Activated CD4-positive, alpha-beta T cell treated with anti-CD3 and anti-CD28 coated beads for 24 hours (primary cell): ENCODE measurements at regions not wholly inside any gene's neighbourhood (a gene's known extent, or its start where the extent isn't known, plus 50 kb on each side); places are given as distances from the start of the nearest gene placed in this dataset.
A peak's percentile ranks its signal among the peaks of the same experiment; 100 is the strongest.
"Not testable (repeated sequence)": the region's sequence is repeated elsewhere in the genome, so short reads cannot be mapped to it uniquely, and the experiment has no call there.

Source experiments
- DNase-seq, 2 donors: peaks; one replicate each; pipeline ENCODE4 v3.0.0-alpha.2; 2020; ENCODE audit warnings: low read depth in 2 of 2

DNA sequence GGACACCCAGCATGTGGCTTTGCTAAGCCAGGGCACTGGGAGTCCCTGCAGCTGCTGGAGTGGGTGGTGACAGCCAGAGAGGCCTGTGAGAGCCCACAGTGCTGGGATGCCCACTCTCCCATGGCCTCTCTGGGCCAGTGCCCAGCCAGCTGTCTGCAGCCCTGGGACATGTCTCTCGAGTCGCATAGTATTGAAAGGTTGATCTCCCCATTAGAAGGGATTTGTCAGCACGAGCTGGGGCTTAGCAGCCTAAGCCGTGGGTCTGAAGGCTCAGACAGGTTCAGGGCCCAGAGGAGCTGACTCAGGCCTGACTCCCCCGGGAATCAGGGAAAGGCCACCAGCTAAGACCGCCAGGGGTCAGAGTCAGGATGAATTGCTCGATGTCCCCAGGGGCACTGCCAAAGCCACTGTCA, 53.5 kb downstream of the FOXD2 start:
- no peak for DNase-seq

DNA sequence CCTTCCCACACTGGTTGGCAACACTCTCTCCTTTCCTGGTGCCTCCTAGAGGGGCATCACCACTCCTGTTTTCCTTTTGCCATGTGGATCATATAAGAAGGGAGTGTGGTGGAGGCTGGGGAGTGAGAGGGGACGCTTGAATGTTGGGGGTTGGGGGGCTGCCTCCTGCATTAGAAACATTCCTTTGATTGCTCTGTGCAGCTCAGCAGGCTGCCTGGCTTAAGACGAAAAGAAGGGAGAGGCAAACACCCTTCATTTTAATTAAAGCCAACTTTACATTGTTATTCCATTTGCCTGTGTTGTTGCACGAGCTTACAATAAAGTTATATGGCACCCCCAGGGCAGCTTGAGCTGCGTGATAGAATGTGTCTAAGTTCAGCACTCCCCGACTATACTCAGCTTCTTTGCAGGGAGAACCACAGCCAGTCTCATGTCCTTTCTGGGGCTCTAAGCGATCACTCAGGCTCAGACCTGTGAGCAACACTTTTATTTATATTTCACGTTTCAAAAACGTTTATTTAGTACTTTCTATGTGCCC, 57.4 kb downstream of the FOXD2 start:
- no peak for DNase-seq

DNA sequence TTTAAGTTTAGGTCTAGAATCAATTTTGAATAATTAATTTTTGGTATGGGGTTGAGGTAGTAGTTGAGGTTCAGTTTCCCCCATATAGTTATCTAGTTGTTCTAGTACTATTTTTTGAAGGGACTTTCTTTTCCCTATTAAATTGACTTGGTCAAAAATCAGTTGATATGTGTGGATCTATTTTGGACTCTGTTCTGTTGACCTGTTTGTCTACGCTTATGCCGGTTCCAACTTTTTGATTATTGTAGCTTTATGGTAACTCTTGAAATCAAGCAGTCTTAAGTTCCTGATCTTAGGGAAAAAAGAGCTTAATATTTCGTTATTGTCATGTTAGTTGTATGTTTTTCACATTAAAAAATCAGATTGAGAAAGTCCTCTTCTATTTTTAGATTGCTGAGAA, 60.7 kb downstream of the FOXD2 start:
- DNase-seq: no peak

DNA sequence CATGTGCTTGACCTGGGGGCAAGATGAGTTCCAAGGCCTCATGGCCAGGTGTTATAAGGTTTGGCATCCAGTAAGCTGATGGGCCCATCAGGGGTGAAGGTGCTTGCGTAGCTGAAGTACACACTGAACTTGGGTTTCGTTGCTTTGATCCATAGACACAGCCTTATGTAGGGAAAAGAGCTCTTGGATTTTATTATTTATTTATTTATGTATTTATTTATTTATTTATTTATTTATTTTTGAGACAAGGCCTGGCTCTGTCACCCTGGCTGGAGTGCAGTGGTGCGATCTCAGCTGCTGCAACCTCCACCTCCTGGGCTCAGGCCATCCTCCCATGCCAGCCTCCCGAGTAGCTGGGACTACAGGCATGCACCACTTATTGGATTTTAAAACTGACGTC, 63.2 kb downstream of the FOXD2 start:
- DNase-seq: no peak

DNA sequence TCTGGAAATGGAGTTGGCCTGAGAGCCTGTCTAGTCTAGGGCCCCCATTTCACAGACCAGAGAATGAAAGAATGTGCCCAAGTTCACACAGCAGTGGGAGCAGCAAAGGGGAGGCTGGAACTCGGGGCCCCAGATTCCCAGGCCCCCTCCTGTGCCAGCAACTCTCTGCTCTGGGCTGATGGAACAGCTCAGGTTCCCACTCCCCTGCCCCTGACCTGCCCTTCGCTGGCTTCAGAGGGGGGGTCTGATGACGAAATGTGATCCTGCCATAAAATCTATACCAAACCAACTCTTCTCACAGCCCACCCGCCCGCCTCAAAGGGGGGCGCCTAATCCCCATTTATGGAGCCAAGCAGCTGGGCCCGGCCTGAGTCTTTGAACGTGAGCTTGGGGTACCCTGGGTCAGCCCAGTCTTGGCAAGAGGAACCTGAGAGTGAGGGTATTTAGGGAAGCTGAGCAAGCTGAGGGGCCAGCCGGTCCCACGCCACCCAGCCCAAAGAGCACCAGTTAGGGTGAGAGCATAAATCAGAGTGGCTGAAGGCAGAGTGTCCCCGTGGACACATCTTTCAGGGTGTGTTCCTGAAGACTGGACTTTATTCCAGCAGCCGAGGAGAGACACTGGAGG, 65.0 kb downstream of the FOXD2 start:
- DNase-seq: no peak

DNA sequence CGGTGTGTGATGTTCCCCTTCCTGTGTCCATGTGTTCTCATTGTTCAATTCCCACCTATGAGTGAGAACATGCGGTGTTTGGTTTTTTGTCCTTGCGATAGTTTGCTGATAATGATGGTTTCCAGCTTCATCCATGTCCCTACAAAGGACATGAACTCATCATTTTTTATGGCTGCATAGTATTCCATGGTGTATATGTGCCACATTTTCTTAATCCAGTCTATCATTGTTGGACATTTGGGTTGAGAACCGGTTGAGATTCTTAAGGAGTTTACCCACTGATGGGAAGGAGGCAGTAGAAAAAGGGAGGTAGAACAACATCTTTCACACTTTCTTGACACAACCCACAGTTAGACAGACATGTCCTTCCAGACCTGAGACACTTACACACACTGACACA, 67.0 kb downstream of the FOXD2 start:
- DNase-seq: not testable (repeated sequence)

DNA sequence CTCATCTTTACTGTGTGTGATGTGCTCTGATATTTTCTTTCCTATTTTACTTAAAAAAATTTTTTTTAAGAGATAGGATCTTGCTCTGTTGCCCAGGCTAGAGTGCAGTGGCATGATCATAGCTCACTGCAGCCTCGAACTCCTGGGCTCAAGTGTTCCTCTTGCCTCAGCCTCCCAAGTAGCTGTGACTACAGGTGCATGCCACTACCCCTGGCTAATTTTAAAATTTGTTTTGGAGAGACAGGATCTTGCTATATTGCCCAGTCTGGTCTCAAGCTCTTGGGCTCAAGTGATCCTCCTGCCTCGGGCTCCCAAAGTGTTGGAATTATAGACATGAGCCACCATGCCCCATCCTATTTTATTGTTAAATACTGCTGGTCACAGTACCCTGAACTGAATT, 67.4 kb downstream of the FOXD2 start:
- no peak for DNase-seq

DNA sequence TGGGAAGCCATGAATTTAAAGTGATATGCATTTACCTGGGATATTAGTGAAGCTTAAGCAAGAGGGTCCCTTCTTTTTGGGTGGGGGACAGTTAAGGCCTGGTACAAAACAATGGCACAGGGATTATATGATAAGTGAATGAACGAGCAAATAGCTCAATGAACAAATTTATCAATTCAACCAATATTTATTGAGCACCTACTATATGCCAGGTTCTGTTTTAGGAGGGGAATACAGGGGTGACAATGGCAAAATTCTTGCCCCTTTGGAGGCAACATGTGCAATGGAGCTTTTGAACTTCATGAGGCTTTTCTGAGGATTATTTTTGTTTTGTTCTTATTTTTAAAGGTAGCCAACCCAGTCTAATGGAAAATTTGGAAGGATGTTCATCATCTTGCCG, 68.2 kb downstream of the FOXD2 start:
- no peak for DNase-seq

DNA sequence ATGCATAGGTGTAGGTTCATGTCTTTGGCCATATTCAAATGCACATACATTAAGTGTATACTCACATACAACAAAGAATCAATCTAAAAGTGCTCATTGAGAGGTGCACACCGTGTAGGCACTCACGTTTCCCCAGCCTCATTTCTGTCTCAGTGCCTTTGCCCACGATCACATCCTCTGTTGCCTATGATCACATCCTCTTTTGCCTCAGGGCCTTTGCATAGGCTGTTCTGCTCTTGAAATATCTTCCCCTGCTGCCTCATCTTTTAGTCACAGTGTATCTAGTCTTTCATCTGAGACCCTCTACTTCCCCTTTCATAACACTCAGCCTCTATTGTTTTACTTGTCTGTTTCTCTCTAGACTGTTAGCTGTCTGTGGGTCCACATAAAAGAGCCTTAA, 69.3 kb downstream of the FOXD2 start:
- DNase-seq: no peak

DNA sequence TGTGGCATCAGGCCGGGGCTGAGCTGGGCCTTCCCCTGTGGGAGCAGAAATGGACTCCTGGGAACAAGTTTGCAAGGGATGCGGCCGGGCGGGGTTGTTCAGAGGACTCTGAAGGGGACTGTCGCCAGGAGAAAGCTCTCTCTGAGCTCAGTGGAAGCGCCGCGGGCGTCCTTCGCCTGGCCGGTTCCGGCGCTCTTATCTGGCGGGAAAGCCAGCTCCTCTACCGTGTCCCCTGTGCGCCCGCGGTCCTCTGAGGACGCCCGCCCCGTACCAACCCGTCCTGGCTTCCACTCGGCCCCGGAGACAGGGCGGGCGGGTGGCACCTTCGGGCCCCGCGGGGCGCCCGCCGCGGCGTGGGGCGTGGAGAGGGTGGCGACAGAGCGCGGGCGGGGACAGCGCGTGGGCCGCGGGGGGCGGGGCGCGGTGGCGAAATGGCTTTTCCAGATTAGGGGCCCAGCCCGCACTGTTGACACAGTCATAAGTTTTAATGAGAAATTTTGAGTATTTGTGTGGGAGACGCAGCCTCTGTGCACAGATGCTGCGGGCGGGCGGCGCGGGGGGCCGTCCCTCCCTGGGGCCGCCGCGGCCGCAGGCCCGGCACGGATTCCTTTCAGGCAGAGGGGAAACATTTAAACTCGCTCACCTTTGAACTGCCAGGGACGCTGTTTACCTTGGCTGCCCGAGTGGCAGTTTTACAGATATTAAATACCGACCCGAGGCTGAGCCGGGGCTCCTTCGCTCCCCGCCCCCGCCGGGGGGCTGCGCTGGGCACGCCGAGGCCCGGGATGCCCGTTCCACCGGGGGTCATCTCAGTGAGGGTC, 70.2 kb downstream of the FOXD2 start:
- peak; percentile 4 to 19 for DNase-seq

DNA sequence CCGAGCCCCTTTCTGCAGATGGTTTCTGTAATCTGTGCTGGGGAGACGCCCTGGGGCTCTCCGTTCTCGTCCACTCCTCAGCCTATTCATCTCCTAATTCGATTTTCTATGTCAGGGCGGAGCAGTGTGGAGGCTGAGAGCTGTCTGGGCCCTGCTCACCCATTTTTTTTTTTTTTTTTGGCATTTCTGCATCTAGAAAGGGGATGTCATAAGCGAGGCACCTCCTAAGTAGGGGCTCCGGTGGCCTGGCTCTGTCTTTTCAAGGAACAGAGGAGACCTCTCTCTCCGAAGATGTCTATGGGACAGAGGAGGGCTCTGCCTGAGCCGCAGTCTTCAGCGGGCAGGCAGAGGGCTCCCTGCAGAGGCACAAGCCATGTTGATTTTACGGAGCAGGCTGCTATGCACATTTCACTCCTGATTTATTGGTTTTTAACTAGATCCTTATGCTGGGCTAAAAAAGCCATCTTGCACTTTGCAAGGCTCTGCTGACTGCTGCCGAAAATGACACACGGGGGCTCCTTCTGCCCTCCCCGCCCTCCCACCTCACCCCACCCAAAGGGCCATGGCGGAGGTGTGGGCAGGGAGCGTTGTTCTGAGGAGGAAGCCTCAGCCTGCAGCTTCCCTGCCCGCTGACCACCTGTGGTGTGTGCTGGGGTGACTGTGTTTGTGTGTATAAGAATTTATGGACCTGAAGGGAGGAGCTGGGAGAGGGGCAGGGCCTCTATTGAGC, 71.0 kb downstream of the FOXD2 start:
- DNase-seq: no peak

DNA sequence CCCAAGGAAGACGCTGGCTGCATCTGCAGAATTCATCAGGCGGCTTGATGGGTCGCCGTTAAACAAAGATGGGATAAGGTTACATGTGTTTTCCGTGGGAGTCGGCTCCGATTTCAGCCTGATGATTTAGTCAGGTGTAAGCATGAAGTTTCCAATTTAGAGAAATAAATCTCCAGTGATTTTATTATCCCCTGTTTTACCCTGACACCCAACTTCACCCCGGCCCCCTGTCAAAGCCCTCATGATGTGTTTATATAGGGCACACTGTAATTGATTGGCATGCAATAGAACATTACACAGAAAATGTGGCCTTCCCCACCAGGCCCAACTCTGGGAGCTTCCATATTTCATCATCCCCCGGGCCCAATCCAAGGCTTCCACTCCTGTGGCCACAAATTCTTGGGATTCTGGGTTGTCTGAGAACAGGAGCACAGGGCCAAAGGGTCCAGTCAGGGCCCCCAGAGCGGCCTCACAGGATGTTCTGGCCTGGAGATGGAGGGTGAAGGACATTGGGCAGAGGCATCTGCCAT, 72.5 kb downstream of the FOXD2 start:
- DNase-seq: no peak

DNA sequence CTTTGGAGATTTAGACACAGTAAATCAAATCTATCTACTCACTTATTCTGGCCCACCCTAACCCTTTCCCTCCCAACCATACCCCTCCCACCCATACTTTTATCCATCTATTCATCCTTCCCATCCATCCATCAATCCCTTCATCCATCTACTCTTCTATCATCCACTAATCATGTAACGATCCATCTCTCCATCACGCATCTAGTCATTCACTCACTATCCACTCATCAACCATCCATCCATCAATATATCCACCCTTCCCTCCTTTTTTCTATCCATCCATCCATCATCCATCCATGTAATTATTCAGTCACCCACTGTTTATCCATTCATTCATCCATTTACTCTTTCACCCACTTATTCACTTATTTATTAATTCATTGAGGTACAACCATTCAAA, 74.0 kb downstream of the FOXD2 start:
- DNase-seq: no peak

DNA sequence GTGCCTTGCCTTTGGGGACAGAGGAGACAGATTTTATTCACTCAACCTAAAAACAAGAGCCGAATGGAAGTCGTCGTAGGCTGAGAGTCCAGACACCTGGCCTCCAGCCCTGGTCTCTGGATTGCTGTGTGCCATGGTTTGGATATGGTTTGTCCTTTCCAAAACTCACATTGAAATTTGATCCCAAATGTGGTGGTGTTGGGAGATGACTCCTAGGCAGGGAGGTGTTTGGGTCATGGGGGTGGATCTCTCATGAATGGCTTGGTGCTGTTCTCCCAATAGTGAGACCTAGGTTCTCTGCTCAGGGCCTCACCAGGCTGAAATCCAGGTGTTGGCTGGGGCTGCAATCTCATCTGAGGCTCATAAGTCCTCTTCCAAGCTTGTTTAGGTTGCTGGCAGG, 75.5 kb downstream of the FOXD2 start:
- no peak for DNase-seq

DNA sequence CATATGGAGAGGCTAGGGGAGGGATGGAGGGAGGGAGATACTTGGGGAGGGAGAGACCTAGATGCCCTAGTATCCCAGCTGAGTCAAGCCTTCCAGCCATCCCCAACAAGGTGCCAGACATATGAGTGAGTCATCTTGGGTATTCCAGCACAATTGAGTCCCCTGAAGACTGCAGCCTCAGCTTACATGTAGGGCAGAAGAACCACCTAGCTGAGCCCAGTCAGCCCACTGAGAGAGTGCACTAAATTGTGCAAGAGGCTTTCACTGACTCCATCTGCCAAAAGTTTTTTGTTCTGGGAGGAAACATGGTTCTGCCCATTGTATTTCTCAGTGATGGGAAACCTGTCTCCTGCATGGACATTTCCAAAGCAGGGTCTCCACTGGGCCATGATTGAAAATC, 76.4 kb downstream of the FOXD2 start:
- no peak for DNase-seq

DNA sequence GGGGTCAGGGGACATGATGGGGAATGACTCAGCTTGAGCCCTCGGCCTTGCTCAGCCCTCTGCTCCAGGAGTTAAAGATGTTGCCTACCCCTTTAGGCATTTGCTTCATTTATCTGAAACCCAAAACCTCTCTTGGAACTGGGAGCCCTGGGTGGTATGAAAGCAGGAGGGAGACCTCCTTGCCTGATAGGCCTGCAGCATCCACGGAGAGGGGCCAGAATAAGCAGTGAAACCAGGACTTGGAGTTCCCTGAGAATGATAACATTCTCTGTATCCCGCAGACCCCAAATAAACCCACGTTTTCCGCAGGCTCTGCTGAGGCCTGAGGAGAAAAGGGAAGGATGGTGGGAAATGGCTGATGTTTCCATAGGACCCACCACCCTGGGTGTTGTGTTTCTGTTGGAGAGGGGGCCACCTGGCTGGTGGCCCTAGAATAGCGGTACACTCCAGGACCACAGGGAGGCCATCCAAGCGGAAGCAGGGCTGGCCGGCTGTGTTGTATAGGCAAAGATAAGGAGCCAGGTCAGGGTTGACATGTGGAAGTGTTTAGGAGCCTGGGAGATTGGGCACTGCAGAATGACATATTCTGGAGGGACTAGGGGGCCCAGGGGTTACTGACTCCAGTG, 77.4 kb downstream of the FOXD2 start:
- no peak for DNase-seq

DNA sequence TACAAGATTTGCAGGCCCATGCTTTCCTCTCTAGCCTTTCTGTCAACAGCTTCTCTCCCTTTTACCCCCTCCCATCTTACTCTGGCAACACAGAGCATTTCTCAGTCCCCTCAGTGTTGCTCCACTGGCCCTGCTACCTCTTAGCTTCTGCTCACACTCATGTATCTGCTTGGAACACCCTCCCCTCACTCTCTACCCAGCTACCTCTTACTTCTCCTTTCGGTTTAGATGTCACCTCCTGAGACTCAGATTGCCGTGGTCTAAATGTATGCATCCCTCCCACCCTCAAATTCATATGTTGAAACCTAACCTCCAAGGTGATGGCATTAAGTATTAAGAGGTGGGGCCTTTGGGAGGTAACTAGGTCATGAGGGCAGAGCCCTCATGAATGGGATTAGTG, 80.1 kb downstream of the FOXD2 start:
- DNase-seq: no peak

DNA sequence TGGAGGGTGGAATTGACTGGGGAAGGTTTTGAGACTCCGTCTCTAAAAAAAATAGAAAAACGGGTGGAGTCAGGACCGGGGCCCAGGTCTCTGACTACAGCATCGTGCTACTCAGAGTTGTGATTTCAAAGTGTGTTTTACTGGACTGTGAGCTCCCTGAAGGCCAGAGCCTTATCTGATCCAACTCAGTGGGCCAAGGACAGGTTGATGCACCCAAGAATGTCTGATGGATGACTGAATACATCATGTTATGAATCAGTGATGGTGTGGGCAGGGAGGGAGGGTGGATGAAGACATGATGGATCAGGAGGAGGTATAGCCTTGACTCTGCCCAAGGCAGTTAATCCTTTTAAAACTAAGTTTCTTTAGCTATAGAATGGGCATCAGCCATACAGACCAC, 81.6 kb downstream of the FOXD2 start:
- DNase-seq: no peak

DNA sequence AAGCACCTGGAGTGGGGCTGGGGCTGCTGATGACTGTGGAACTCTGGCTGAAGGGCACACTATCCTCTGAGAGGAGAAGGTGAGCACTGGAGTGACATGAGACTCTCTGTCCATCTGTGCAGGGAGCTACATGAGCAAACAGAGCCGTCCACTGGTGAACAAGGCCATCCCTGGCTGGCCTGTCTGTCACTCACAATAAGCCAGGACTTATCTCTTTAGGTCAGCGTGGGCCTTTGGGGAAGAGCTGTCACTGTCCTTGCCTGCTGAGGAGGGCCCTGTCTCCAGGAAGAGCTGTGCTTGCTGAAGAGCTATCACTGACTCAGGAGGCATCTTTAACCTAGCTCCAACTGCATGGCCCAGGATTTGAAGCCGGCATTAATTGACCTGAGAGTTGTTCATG, 82.1 kb downstream of the FOXD2 start:
- DNase-seq: no peak

DNA sequence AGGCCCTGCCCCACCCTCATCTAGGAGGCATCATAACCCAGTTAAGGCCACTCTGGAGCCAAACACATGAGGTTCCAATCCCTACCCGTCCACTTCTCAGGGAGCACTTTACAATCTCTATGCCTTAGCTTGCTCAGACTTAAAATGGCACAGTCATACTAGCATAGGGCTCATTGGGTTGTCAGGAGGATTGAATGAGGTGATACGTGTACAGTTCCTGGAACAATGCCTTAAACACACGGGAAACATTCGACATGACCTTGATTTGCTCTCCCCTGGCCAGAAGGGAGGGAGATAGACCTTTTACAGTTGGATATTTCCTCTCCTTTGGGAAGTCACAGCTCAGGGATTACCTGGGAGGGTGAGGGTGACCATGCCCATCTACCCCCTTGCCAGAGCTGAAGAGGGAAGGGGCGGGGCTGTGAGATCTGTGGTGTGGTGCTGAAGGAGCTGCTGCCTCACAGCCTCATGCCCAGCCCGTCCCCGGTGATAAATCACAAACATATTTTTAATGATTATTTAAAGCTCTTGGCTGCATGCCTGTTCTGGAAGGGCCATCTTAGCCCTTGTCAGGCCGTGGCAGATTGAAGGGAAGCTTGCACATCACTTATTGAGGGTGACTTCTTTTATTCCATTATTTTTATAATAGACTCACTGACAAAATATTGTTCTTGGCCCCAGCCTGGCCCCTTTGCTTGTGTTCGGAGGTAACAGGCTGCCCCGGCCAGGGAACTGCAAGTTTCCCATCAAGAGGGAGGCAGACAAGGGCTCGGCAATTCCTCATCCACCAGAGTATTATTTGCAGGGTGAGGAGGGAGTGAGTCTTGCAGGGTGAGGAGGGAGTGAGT, 83.4 kb downstream of the FOXD2 start:
- DNase-seq: no peak
